UCSD-AML1 (cell line): ENCODE measurements at regions not wholly inside any gene's neighbourhood (a gene's known extent, or its start where the extent isn't known, plus 50 kb on each side); places are given as distances from the start of the nearest gene placed in this dataset.
A peak's percentile ranks its signal among the peaks of the same experiment; 100 is the strongest.

Source experiments
- DNase-seq: peaks from one replicate; lab custom pipeline; 2025; ENCODE audit not compliant: unreplicated experiment; lab: John Stamatoyannopoulos, UW

DNA sequence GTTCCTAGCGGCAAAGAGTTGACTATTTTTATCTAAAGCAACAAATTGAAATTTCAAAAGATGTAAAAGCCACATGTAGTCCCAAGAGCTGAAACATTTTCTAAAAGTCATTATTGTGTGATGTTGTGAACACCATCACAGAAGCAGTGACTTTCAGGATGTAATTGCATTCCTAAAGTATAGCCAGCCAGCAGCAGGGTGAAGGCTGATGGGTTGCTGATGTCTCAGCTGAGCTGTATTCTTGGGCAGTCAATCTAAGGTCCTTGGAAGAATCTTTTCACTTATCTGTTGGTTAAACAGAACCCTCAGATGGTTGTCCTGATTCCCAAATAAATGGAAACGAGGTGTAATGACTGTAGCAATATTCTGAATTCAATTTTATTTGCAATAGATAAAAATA is 237.4 kb upstream of the WWC1 start:
- DNase-seq = no peak

DNA sequence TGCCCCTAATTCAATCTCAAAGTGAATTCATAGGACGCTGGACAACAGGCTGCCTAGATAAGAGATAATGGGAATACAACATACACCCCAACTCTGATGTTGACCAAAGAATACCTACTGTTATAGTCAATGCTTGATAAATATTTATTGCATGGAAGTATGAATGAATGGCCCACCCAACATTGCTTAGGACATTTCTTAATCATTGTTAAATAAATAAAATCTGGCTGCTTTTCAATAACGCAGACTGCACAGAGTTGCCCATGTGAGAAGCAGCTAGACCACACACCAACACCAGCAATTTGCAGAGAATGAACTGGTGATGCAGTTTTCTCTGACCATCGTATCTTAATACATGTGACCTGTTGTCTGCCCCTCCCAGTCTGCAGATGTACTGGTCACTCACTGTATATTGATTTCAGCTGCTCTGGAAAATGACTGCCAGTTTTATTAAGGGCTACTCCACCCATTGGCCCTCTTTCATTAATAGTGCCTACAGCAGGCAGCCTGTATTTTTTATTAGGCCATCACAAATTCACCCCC is 236.2 kb upstream of the WWC1 start:
- no peak for DNase-seq

DNA sequence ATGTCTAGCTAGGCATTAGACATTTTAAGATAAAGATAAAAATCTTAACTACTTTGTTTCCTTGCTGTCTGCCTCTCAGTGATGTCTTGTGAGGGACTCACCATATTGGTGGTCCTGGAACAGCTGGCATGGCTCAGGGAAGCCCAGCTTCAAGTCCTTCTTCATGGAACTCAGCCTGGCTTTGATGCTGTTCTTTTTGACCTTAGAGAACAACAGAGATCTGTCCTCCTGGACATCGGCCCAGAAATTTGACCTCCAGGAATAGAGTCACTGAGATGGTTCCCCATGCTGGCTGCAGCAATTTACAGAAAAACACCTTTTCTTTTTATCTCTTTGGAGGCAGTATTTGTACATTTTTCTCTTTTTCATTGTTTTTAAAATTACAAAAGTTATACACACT is 235.5 kb upstream of the WWC1 start:
- DNase-seq = no peak

- DNase-seq = no peak
Observed at GRCh38 chr5:168056499-168057182, 234.8 kb upstream of the WWC1 start.

- DNase-seq = no peak
Observed at GRCh38 chr5:168057905-168058304, 233.5 kb upstream of the WWC1 start.

GRCh38 chr5:168059131-168059530 is 232.3 kb upstream of the WWC1 start:
- DNase-seq = no peak

DNA sequence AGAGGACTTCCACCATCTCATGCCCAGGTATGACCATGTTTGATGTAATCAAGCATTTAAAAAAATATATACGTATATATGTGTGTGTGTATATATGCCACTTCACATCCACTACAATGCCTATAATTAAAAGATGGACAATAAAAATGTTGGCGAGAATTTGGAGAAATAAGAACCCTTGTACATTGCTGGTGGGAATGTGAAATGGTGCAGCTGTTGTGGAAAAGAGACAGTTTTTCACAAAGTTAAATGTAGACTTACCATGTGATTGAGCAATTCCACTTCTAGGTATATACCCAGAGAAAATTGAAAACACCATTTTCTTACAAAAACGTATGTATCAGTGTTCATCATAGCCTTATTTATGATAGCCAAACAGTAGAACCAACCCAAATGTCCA is 229.2 kb upstream of the WWC1 start:
- no peak for DNase-seq

- no peak for DNase-seq
Observed at GRCh38 chr5:168064457-168064856, 227.0 kb upstream of the WWC1 start.

DNA sequence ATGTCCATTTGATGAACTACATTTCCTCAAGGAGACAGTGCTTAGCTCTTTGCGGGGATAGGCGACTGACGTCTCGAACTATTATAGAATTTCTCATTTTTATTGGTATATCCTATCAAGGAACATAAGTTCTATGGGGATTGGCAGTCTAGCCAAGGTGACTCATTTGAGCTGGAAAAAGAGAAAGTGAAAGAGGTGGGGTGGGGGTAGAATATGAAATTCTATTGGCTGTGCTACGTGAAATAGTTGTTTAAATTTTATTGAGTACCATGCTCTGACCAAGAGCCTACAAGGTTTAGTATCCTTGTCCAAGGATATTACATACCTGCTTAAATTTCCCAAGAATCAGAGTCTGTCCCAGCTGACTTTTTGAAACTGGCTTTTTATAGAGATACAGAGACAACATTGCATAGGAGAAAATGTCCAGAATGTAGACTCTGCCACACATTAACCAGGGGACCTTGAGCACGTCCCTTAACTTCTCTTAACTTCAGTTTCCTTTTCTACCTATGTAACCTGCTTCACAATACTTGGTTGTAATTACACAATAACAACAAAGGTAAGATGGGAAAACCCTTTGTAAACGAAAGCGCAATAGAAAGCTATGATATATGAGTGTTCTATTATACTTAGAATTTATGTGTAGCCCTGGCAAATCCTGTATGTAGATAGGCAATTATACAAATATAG is 226.4 kb upstream of the WWC1 start:
- no peak for DNase-seq

- DNase-seq = no peak
Observed at GRCh38 chr5:168066536-168067208, 224.8 kb upstream of the WWC1 start.

- no peak for DNase-seq
Observed at GRCh38 chr5:168070761-168071160, 220.7 kb upstream of the WWC1 start.

DNA sequence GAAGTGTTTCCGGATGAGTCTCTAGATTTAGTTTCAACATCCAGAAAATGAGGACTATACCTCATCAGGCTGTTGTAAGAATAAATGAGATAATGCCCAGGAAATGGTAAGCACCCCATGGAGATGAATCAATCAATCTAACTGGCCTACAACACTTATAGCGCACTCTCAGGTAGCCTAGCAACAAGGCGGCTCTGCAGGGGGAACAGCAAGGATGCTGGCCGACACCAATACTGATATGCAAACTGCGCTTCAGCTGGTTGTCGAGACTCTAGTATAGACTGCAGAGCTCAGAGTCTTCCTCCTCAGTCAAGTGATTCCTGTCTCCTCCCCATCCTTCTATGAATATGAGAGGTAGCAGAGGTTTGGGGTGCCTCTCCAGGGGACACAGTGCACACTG is 218.8 kb upstream of the WWC1 start:
- no peak for DNase-seq

GRCh38 chr5:168073311-168073710 is 218.1 kb upstream of the WWC1 start:
- no peak for DNase-seq

- no peak for DNase-seq
Observed at GRCh38 chr5:168073991-168074800, 217.2 kb upstream of the WWC1 start.

DNA sequence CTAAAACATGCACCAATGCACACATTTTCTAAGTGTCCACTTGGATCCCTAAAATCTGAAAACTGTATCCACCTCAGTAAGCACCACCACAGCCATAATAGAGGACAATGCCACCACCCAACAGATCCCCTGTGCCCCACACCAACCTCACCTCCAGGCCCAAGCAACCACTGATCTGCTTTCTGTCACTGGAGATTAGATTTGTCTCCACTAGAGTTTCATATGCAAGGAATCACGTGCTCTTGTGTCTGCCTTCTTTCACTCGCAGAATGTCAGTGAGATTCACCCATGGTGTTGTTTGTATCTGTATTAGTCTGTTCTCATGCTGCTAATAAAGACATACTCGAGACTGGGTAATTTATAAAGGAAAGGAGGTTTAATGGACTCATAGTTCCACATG is 216.1 kb upstream of the WWC1 start:
- DNase-seq = no peak

- peak; percentile 21 for DNase-seq
Observed at GRCh38 chr5:168076561-168076991, 214.9 kb upstream of the WWC1 start.

DNA sequence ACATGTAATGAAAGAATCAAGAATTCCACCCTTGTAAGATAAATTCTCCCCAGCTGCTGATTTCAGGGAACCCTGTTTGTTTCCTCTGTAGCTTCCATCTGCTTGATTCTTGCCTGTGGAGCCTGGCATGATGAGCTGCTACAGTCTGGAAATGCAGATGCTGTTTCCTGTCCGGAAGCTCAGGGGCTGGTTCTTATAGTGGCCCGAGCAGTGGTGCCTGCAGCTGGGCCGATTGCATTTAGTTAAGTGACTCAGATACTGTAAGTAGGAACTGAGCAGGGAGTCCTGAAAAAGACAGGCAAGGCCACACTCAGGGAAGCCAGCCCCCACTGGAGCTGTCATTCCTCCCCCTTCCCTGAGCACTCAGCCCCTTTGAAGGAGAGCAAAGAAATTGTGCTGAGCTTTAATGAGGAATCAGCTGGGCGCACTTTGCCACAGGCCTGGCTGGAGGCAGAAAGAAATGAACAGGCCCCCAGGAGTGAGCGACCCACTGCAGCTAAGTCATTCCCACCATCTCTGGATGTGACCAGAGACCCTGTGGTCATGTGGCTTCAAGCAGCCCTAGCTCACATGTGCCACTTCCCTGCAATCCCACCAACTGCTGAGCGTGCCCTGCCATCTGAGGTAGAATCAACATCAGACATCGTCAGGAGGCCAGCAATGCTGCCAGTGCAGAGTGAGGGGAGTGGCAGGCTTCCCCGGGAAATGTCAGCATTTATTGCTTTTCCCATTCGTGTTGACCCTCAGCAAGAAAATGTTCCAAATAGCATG is 206.0 kb upstream of the WWC1 start:
- DNase-seq = no peak

GRCh38 chr5:168086104-168086610 is 205.3 kb upstream of the WWC1 start:
- no peak for DNase-seq

DNA sequence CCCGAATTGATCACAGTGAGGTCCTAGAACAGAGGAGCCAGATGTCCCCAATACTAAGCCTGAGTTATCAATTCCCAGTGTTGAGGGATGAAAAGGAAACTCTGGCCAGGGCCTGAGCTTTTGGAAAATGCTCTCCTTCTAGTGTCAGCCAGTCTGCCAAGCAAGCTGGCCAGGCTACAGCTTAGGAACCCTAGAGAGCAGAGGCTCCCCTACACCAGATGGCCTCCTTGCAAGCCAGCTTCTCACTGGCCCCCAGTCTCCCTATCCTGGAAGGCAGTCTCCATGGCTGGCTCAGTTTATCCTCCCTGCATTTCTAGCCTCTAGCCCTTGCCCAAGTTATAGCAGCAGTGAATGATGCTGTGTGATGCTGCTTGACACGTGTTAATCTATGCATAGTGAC is 204.7 kb upstream of the WWC1 start:
- DNase-seq = no peak
